ENCODE measurements at regions not wholly inside any gene's neighbourhood (a gene's known extent, or its start where the extent isn't known, plus 50 kb on each side); places are given as distances from the start of the nearest gene placed in this dataset.

- no peaks in the 10 kb centered on the region for H3K79me2 ChIP-seq (ENCODE audit: low read length)
- H3K27ac ChIP-seq (ENCODE audit: low read length), result no peak overlapping the region
- no peaks in the 10 kb centered on the region for H4K20me1 ChIP-seq (ENCODE audit: insufficient read depth, low read length)
- no peaks in the 10 kb centered on the region for H3K9me3 ChIP-seq (replicated peaks; ENCODE audit: insufficient read depth, low read length)
- no peaks in the 10 kb centered on the region for H3K9me2 ChIP-seq (replicated peaks; ENCODE audit: insufficient read depth, low read length)
- no peaks in the 10 kb centered on the region for H3K27me3 ChIP-seq (replicated peaks; ENCODE audit: insufficient read depth, low read length)
- H3K36me3 ChIP-seq (replicated peaks; ENCODE audit: insufficient read depth, low read length), result no peaks in the 10 kb centered on the region
- no peak overlapping the region for H3K4me3 ChIP-seq (ENCODE audit: low read length)
- no peak overlapping the region for H3K9ac ChIP-seq (ENCODE audit: low read length)
- H3F3A ChIP-seq (ENCODE audit: insufficient read depth, low read length), result no peaks in the 10 kb centered on the region
- no peak for DNase-seq
- H2AFZ ChIP-seq (ENCODE audit: low read length), result no peak overlapping the region
- no peak for TF ChIP-seq CTCF (IDR thresholded peaks at IDR 0.05; ENCODE audit: low read length)
- TF ChIP-seq EZH2 (optimal IDR thresholded peaks at IDR 0.05; ENCODE audit: low read depth, low read length), result no peak
- TF ChIP-seq EZH2phosphoT487 (IDR thresholded peaks at IDR 0.05; ENCODE audit: low read length), result no peak
- H3K4me1 ChIP-seq (ENCODE audit: low read length), result no peaks in the 10 kb centered on the region
- no peak overlapping the region for H3K4me2 ChIP-seq (ENCODE audit: low read depth, low read length)
Observed at GRCh38 chr2:194618432-194618831, 1038.6 kb upstream of the SLC39A10 start.

- no peaks in the 10 kb centered on the region for H3K36me3 ChIP-seq (replicated peaks; ENCODE audit: insufficient read depth, low read length)
- H3K4me2 ChIP-seq (ENCODE audit: low read depth, low read length), result no peak overlapping the region
- H4K20me1 ChIP-seq (ENCODE audit: insufficient read depth, low read length), result no peaks in the 10 kb centered on the region
- H3K9ac ChIP-seq (ENCODE audit: low read length), result no peak overlapping the region
- no peak overlapping the region for H3K27ac ChIP-seq (ENCODE audit: low read length)
- H2AFZ ChIP-seq (ENCODE audit: low read length), result no peak overlapping the region
- no peaks in the 10 kb centered on the region for H3K27me3 ChIP-seq (replicated peaks; ENCODE audit: insufficient read depth, low read length)
- H3K9me3 ChIP-seq (replicated peaks; ENCODE audit: insufficient read depth, low read length), result no peaks in the 10 kb centered on the region
- H3K4me3 ChIP-seq (ENCODE audit: low read length), result no peak overlapping the region
- TF ChIP-seq EZH2phosphoT487 (IDR thresholded peaks at IDR 0.05; ENCODE audit: low read length) (no peak), EZH2 (optimal IDR thresholded peaks at IDR 0.05; ENCODE audit: low read depth, low read length) (no peak), CTCF (IDR thresholded peaks at IDR 0.05; ENCODE audit: low read length) (no peak)
- H3K4me1 ChIP-seq (ENCODE audit: low read length), result no peaks in the 10 kb centered on the region
- no peak for DNase-seq
- H3F3A ChIP-seq (ENCODE audit: insufficient read depth, low read length), result no peaks in the 10 kb centered on the region
- H3K79me2 ChIP-seq (ENCODE audit: low read length), result no peaks in the 10 kb centered on the region
- H3K9me2 ChIP-seq (replicated peaks; ENCODE audit: insufficient read depth, low read length), result no peaks in the 10 kb centered on the region
Observed at GRCh38 chr2:194616334-194616733, 1040.7 kb upstream of the SLC39A10 start.

GRCh38 chr2:194610297-194610696 is 1046.7 kb upstream of the SLC39A10 start:
- Histone ChIP-seq H3K9me3 (replicated peaks; ENCODE audit: insufficient read depth, low read length) (no peaks in the 10 kb centered on the region), H3K4me1 (ENCODE audit: low read length) (no peaks in the 10 kb centered on the region), H3K9me2 (replicated peaks; ENCODE audit: insufficient read depth, low read length) (no peaks in the 10 kb centered on the region), H2AFZ (ENCODE audit: low read length) (no peak overlapping the region), H3F3A (ENCODE audit: insufficient read depth, low read length) (no peaks in the 10 kb centered on the region), H3K79me2 (ENCODE audit: low read length) (no peaks in the 10 kb centered on the region), H3K36me3 (replicated peaks; ENCODE audit: insufficient read depth, low read length) (no peaks in the 10 kb centered on the region), H3K27me3 (replicated peaks; ENCODE audit: insufficient read depth, low read length) (no peaks in the 10 kb centered on the region), H3K9ac (ENCODE audit: low read length) (no peak overlapping the region), H4K20me1 (ENCODE audit: insufficient read depth, low read length) (no peaks in the 10 kb centered on the region), H3K4me3 (ENCODE audit: low read length) (no peak overlapping the region), H3K27ac (ENCODE audit: low read length) (no peak overlapping the region), H3K4me2 (ENCODE audit: low read depth, low read length) (no peak overlapping the region)
- no peak for DNase-seq
- TF ChIP-seq CTCF (IDR thresholded peaks at IDR 0.05; ENCODE audit: low read length) (no peak), EZH2 (optimal IDR thresholded peaks at IDR 0.05; ENCODE audit: low read depth, low read length) (no peak), EZH2phosphoT487 (IDR thresholded peaks at IDR 0.05; ENCODE audit: low read length) (no peak)
